HS-5 (cell line): ENCODE measurements at regions not wholly inside any gene's neighbourhood (a gene's known extent, or its start where the extent isn't known, plus 50 kb on each side); places are given as distances from the start of the nearest gene placed in this dataset.

ENCODE experiments used
- DNase-seq: peaks from one replicate; pipeline ENCODE4 v3.0.0-alpha.2; 2012; ENCODE audit warnings: low read depth

GRCh38 chr3:30554317-30554690 lies 52.1 kb upstream of the TGFBR2 start:
- DNase-seq, result no peak

- no peak for DNase-seq
These were observed 50.4 kb upstream of the TGFBR2 start for GRCh38 chr3:30555968-30556367.
